ENCODE measurements at regions not wholly inside any gene's neighbourhood (a gene's known extent, or its start where the extent isn't known, plus 50 kb on each side); places are given as distances from the start of the nearest gene placed in this dataset.
"Not testable (repeated sequence)": the region's sequence is repeated elsewhere in the genome, so short reads cannot be mapped to it uniquely, and the experiment has no call there.

- Mint-ChIP-seq H3K9me3 (peaks cover 16% of the 10 kb centered on the region), H3K4me3 (no peak overlapping the region), H3K27ac (no peak overlapping the region), H3K4me1 (ENCODE audit: low read depth) (peaks cover 19% of the 10 kb centered on the region), H3K36me3 (ENCODE audit: low read depth) (peaks cover 5% of the 10 kb centered on the region), H3K27me3 (ENCODE audit: low read depth) (no peaks in the 10 kb centered on the region)
- no peak for DNase-seq
- CTCF ChIA-PET, result no interaction called here
- intact Hi-C loops (cut with micrococcal nuclease), result no loop called here
Observed at GRCh38 chr3:153396581-153396980, 234.6 kb downstream of the RAP2B start.

GRCh38 chr3:153397794-153398193, 235.8 kb downstream of the RAP2B start:
- H3K36me3 Mint-ChIP-seq (ENCODE audit: low read depth), result peaks cover 5% of the 10 kb centered on the region
- CTCF ChIA-PET, result no interaction called here

GRCh38 chr3:153399636-153400035, 237.6 kb downstream of the RAP2B start:
- no peak overlapping the region for H3K27ac Mint-ChIP-seq
- H3K9me3 Mint-ChIP-seq, result no peaks in the 10 kb centered on the region
- no peak overlapping the region for H3K4me3 Mint-ChIP-seq
- no peaks in the 10 kb centered on the region for H3K36me3 Mint-ChIP-seq (ENCODE audit: low read depth)
- H3K27me3 Mint-ChIP-seq (ENCODE audit: low read depth), result no peaks in the 10 kb centered on the region
- peaks cover 19% of the 10 kb centered on the region for H3K4me1 Mint-ChIP-seq (ENCODE audit: low read depth)
- CTCF ChIA-PET, result interaction anchor here (1.1 kb wide), 1 partner anchor 11 kb away, joined by 3 read pairs; no protein-coding TSS in a partner anchor
- intact Hi-C loops (cut with micrococcal nuclease), result no loop called here
- no peak for DNase-seq

More at GRCh38 chr3:153397794-153398193, 235.8 kb downstream of the RAP2B start:
- no peak for DNase-seq
- intact Hi-C loops (cut with micrococcal nuclease), result no loop called here
- Mint-ChIP-seq H3K9me3 (peaks cover 10% of the 10 kb centered on the region), H3K27ac (no peak overlapping the region), H3K4me3 (no peak overlapping the region), H3K27me3 (ENCODE audit: low read depth) (no peaks in the 10 kb centered on the region), H3K4me1 (ENCODE audit: low read depth) (peaks cover 19% of the 10 kb centered on the region)

- no peak for DNase-seq
- H3K4me1 Mint-ChIP-seq (ENCODE audit: low read depth), result peaks cover 19% of the 10 kb centered on the region
- H3K36me3 Mint-ChIP-seq (ENCODE audit: low read depth), result no peaks in the 10 kb centered on the region
- no peaks in the 10 kb centered on the region for H3K9me3 Mint-ChIP-seq
- no peaks in the 10 kb centered on the region for H3K27me3 Mint-ChIP-seq (ENCODE audit: low read depth)
- intact Hi-C loops (cut with micrococcal nuclease), result no loop called here
- H3K27ac Mint-ChIP-seq, result no peak overlapping the region
- H3K4me3 Mint-ChIP-seq, result no peak overlapping the region
- CTCF ChIA-PET, result interaction anchor here (0.6 kb wide), 1 partner anchor 86 kb away, joined by 3 read pairs; no protein-coding TSS in a partner anchor
Observed at GRCh38 chr3:153400641-153401040, 238.6 kb downstream of the RAP2B start.

- H3K36me3 Mint-ChIP-seq (ENCODE audit: low read depth), result no peaks in the 10 kb centered on the region
- intact Hi-C loops (cut with micrococcal nuclease), result no loop called here
- H3K9me3 Mint-ChIP-seq, result no peaks in the 10 kb centered on the region
- CTCF ChIA-PET, result no interaction called here
- no peak overlapping the region for H3K27ac Mint-ChIP-seq
- no peaks in the 10 kb centered on the region for H3K27me3 Mint-ChIP-seq (ENCODE audit: low read depth)
- peaks cover 14% of the 10 kb centered on the region for H3K4me1 Mint-ChIP-seq (ENCODE audit: low read depth)
- DNase-seq, result no peak
- H3K4me3 Mint-ChIP-seq, result no peak overlapping the region
Observed at GRCh38 chr3:153404157-153404556, 242.1 kb downstream of the RAP2B start.

GRCh38 chr3:153405320-153405719, 243.3 kb downstream of the RAP2B start:
- CTCF ChIA-PET; H3K4me1 Mint-ChIP-seq (ENCODE audit: low read depth); intact Hi-C loops (cut with micrococcal nuclease); H3K27me3 Mint-ChIP-seq (ENCODE audit: low read depth); H3K27ac Mint-ChIP-seq; DNase-seq; H3K36me3 Mint-ChIP-seq (ENCODE audit: low read depth); H3K9me3 Mint-ChIP-seq; H3K4me3 Mint-ChIP-seq: not testable (repeated sequence)

- H3K36me3 Mint-ChIP-seq (ENCODE audit: low read depth), result no peaks in the 10 kb centered on the region
- H3K27ac Mint-ChIP-seq, result no peak overlapping the region
- H3K4me1 Mint-ChIP-seq (ENCODE audit: low read depth), result peaks cover 13% of the 10 kb centered on the region
- DNase-seq, result no peak
- no peaks in the 10 kb centered on the region for H3K27me3 Mint-ChIP-seq (ENCODE audit: low read depth)
- no peak overlapping the region for H3K4me3 Mint-ChIP-seq
- intact Hi-C loops (cut with micrococcal nuclease), result no loop called here
- CTCF ChIA-PET, result interaction anchor here (0.7 kb wide), 1 partner anchor 11 kb away, joined by 3 read pairs; no protein-coding TSS in a partner anchor
- H3K9me3 Mint-ChIP-seq, result no peaks in the 10 kb centered on the region
Observed at GRCh38 chr3:153410517-153410916, 248.5 kb downstream of the RAP2B start.

GRCh38 chr3:153414982-153415381, 253.0 kb downstream of the RAP2B start:
- intact Hi-C loops (cut with micrococcal nuclease), result no loop called here
- H3K36me3 Mint-ChIP-seq (ENCODE audit: low read depth), result peaks cover 3% of the 10 kb centered on the region
- peaks cover 9% of the 10 kb centered on the region for H3K4me1 Mint-ChIP-seq (ENCODE audit: low read depth)
- peaks cover 14% of the 10 kb centered on the region for H3K9me3 Mint-ChIP-seq
- CTCF ChIA-PET, result no interaction called here
- no peak overlapping the region for H3K27ac Mint-ChIP-seq
- no peaks in the 10 kb centered on the region for H3K27me3 Mint-ChIP-seq (ENCODE audit: low read depth)
- H3K4me3 Mint-ChIP-seq, result no peak overlapping the region
- DNase-seq, result no peak

- intact Hi-C loops (cut with micrococcal nuclease), result no loop called here
- H3K9me3 Mint-ChIP-seq, result peaks cover 38% of the 10 kb centered on the region
Observed at GRCh38 chr3:153422314-153422713, 260.3 kb downstream of the RAP2B start.

GRCh38 chr3:153423820-153424219, 261.8 kb downstream of the RAP2B start:
- intact Hi-C loops (cut with micrococcal nuclease); H3K27ac Mint-ChIP-seq; H3K36me3 Mint-ChIP-seq (ENCODE audit: low read depth); DNase-seq; CTCF ChIA-PET; H3K27me3 Mint-ChIP-seq (ENCODE audit: low read depth); H3K4me1 Mint-ChIP-seq (ENCODE audit: low read depth); H3K4me3 Mint-ChIP-seq: not testable (repeated sequence)
- H3K9me3 Mint-ChIP-seq, result peaks cover 30% of the 10 kb centered on the region

More at GRCh38 chr3:153422314-153422713, 260.3 kb downstream of the RAP2B start:
- H3K27me3 Mint-ChIP-seq (ENCODE audit: low read depth), result no peaks in the 10 kb centered on the region
- DNase-seq, result no peak
- H3K4me3 Mint-ChIP-seq, result no peak overlapping the region
- peaks cover 10% of the 10 kb centered on the region for H3K36me3 Mint-ChIP-seq (ENCODE audit: low read depth)
- CTCF ChIA-PET, result no interaction called here
- H3K4me1 Mint-ChIP-seq (ENCODE audit: low read depth), result no peaks in the 10 kb centered on the region
- no peak overlapping the region for H3K27ac Mint-ChIP-seq

- H3K27me3 Mint-ChIP-seq (ENCODE audit: low read depth), result no peaks in the 10 kb centered on the region
- H3K4me1 Mint-ChIP-seq (ENCODE audit: low read depth), result no peaks in the 10 kb centered on the region
- peaks cover 7% of the 10 kb centered on the region for H3K36me3 Mint-ChIP-seq (ENCODE audit: low read depth)
- H3K9me3 Mint-ChIP-seq, result peaks cover 27% of the 10 kb centered on the region
- no peak for DNase-seq
- intact Hi-C loops (cut with micrococcal nuclease), result no loop called here
- H3K27ac Mint-ChIP-seq, result no peak overlapping the region
- CTCF ChIA-PET, result no interaction called here
- no peak overlapping the region for H3K4me3 Mint-ChIP-seq
Observed at GRCh38 chr3:153426344-153426743, 264.3 kb downstream of the RAP2B start.

GRCh38 chr3:153426803-153427202, 264.8 kb downstream of the RAP2B start:
- H3K9me3 Mint-ChIP-seq, result peaks cover 27% of the 10 kb centered on the region
- H3K27ac Mint-ChIP-seq, result no peak overlapping the region
- intact Hi-C loops (cut with micrococcal nuclease), result no loop called here
- peaks cover 2% of the 10 kb centered on the region for H3K27me3 Mint-ChIP-seq (ENCODE audit: low read depth)
- no peak overlapping the region for H3K4me3 Mint-ChIP-seq
- H3K4me1 Mint-ChIP-seq (ENCODE audit: low read depth), result no peaks in the 10 kb centered on the region
- no peak for DNase-seq
- CTCF ChIA-PET, result interaction anchor here (0.6 kb wide), 1 partner anchor 13 kb away, joined by 3 read pairs; no protein-coding TSS in a partner anchor
- H3K36me3 Mint-ChIP-seq (ENCODE audit: low read depth), result peaks cover 7% of the 10 kb centered on the region

- intact Hi-C loops (cut with micrococcal nuclease), result no loop called here
- H3K9me3 Mint-ChIP-seq, result peaks cover 6% of the 10 kb centered on the region
Observed at GRCh38 chr3:153429821-153430220, 267.8 kb downstream of the RAP2B start.

More at GRCh38 chr3:153429821-153430220, 267.8 kb downstream of the RAP2B start:
- DNase-seq, result no peak
- Mint-ChIP-seq H3K36me3 (ENCODE audit: low read depth) (no peaks in the 10 kb centered on the region), H3K27ac (no peak overlapping the region), H3K4me1 (ENCODE audit: low read depth) (no peaks in the 10 kb centered on the region), H3K27me3 (ENCODE audit: low read depth) (peaks cover 2% of the 10 kb centered on the region), H3K4me3 (no peak overlapping the region)
- CTCF ChIA-PET, result interaction anchor here (0.6 kb wide), 1 partner anchor 502 kb away, joined by 5 read pairs; no protein-coding TSS in a partner anchor
